Gastroesophageal sphincter (tissue), 4 donors: ENCODE measurements at regions not wholly inside any gene's neighbourhood (a gene's known extent, or its start where the extent isn't known, plus 50 kb on each side); places are given as distances from the start of the nearest gene placed in this dataset.
"Not testable (repeated sequence)": the region's sequence is repeated elsewhere in the genome, so short reads cannot be mapped to it uniquely, and the experiment has no call there.

ENCODE experiments used
- ATAC-seq: fragments of 150-250 bp; one replicate; pipeline ENCODE4 v1.9.1; 2016; ENCODE audit warnings: mild to moderate bottlenecking, moderate library complexity
- H3K27ac ChIP-seq, 4 donors: fragments of 200-600 bp; sonication (generic) in 3 of 4; 1 replicate in 3 of 4; 2 replicates in 1 of 4; pipeline ENCODE4 v1.5.1; 2016 to 2019
- H3K27me3 ChIP-seq: fragments of 200-600 bp; sonication (generic); one replicate; pipeline ENCODE4 v1.5.1; 2019
- H3K36me3 ChIP-seq, 2 donors: fragments of 200-600 bp; sonication (generic); one replicate each; pipeline ENCODE4 v1.5.1; 2019; ENCODE audit warnings: control low read depth in 1 of 2
- H3K4me1 ChIP-seq, 3 donors: fragments of 200-600 bp; sonication (generic); 1 replicate in 2 of 3; 2 replicates in 1 of 3; pipeline ENCODE4 v1.5.1; 2016 to 2019; ENCODE audit warnings: control low read depth in 2 of 3
- H3K4me3 ChIP-seq, 2 donors: fragments of 200-600 bp; sonication (generic); one replicate each; pipeline ENCODE4 v1.5.1; 2019; ENCODE audit warnings: mild to moderate bottlenecking in 1 of 2, moderate library complexity in 1 of 2
- H3K9me3 ChIP-seq, 3 donors: fragments of 200-600 bp; sonication (generic); one replicate each; pipeline ENCODE4 v1.5.1; 2017 to 2019; ENCODE audit warnings: control low read depth in 2 of 3
- CTCF ChIP-seq, 4 experiments: fragments of 200-600 bp in 2 of 4; fragments of 450-650 bp in 2 of 4; sonication (generic) in 1 of 4; IDR thresholded peaks; one replicate each; pipeline ENCODE4 v1.5.1; 2017 to 2019; ENCODE audit warnings: antibody characterized with exemption in 4 of 4, mild to moderate bottlenecking in 2 of 4, moderate library complexity in 2 of 4
- EP300 ChIP-seq: sonication (generic); formaldehyde crosslinking; IDR thresholded peaks from one replicate; pipeline ENCODE4 v1.6.1; 2017; ENCODE audit warnings: antibody characterized with exemption, mild to moderate bottlenecking
- POLR2A ChIP-seq, 2 donors: fragments of 450-650 bp; IDR thresholded peaks; one replicate each; pipeline ENCODE4 v1.6.1; 2017; ENCODE audit warnings: antibody characterized with exemption in 2 of 2, mild to moderate bottlenecking in 2 of 2, moderate library complexity in 1 of 2
- POLR2AphosphoS5 ChIP-seq: sonication (generic); formaldehyde crosslinking; IDR thresholded peaks from one replicate; pipeline ENCODE4 v1.6.1; 2017; ENCODE audit warnings: antibody characterized with exemption
- WGBS, 2 donors: methylation state at CpG; one replicate each; pipeline ENCODE4 v1.1.5; 2018; ENCODE audit warnings: low coverage in 1 of 2; 5-methylcytosine and 5-hydroxymethylcytosine counted together

DNA sequence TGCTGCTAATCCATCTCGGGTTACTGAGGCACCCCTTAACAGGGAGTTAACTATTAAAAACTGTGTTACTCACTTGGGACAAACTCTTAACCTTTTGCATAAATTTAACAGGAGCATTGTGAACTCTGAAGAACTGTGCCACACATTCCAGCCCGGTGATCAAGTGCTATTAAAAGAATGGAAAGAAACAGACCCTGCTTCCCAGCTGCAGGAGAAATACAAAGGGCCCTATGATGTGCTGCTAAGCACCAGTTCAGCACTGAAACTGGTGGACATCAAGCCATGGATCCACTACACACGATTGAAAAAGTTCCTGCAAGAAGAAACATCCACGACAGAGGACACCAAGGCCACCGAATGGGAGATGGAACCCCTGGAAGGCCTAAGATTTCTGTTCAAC is 114.7 kb upstream of the PLCL2 start:
- WGBS, 2 donors = 64 to 78% methylated on average over 3 to 5 of the region's 5 CpGs
- Histone ChIP-seq H3K27me3 (no peaks in the 10 kb centered on the region), H3K4me3 (no peak overlapping the region), H3K36me3 (no peaks in the 10 kb centered on the region), H3K4me1 (no peaks in the 10 kb centered on the region), H3K9me3 (no peaks in the 10 kb centered on the region), H3K27ac (no peak overlapping the region)
- TF ChIP-seq POLR2A (IDR thresholded peaks at IDR 0.05) = no peak
- no peak for TF ChIP-seq EP300
- no peak for TF ChIP-seq POLR2AphosphoS5
- no peak for TF ChIP-seq CTCF (IDR thresholded peaks at IDR 0.05)
- no peak for ATAC-seq

- TF ChIP-seq POLR2A (IDR thresholded peaks at IDR 0.05) (no peak), POLR2AphosphoS5 (no peak), CTCF (IDR thresholded peaks at IDR 0.05) (no peak), EP300 (no peak)
- H3K9me3 ChIP-seq = no peaks in the 10 kb centered on the region
- H3K27ac ChIP-seq = no peak overlapping the region
- H3K27me3 ChIP-seq = no peaks in the 10 kb centered on the region
- 35 to 51% methylated on average over 3 of the region's 4 CpGs for WGBS, 2 donors
- no peak overlapping the region for H3K4me3 ChIP-seq
- no peak for ATAC-seq
- H3K36me3 ChIP-seq = no peaks in the 10 kb centered on the region
- H3K4me1 ChIP-seq = no peaks in the 10 kb centered on the region
Observed at GRCh38 chr3:16770792-16771191, 114.0 kb upstream of the PLCL2 start.

GRCh38 chr3:16773594-16773993 is 111.2 kb upstream of the PLCL2 start:
- ATAC-seq, H3K27ac ChIP-seq, H3K4me1 ChIP-seq, H3K9me3 ChIP-seq, H3K36me3 ChIP-seq, H3K4me3 ChIP-seq, H3K27me3 ChIP-seq: not testable (repeated sequence)
- 100% methylated on average over 1 of the region's 15 CpGs; no CpG with 5 or more reads in 1 of the 2 donors for WGBS, 2 donors

DNA sequence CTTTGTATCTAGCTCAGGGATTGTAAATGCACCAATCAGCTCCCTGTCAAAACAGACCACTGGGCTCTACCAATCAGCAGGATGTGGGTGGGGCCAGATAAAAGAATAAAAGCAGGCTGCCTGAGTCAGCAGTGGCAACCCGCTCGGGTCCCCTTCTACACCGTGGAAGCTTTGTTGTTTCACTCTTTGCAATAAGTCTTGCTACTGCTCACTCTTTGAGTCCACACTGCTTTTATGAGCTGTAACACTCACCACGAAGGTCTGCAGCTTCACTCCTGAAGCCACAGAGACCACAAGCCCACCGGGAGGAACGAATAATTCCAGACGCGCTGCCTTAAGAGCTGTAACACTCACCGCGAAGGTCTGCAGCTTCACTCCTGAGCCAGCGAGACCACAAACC is 110.2 kb upstream of the PLCL2 start:
- not testable (repeated sequence) for H3K27me3 ChIP-seq, H3K9me3 ChIP-seq, H3K27ac ChIP-seq, H3K36me3 ChIP-seq, H3K4me1 ChIP-seq, H3K4me3 ChIP-seq, ATAC-seq
- WGBS, 2 donors = 83% methylated on average over 1 of the region's 11 CpGs; no CpG with 5 or more reads in 1 of the 2 donors

- no peak overlapping the region for H3K4me3 ChIP-seq
- no peak for TF ChIP-seq POLR2A (IDR thresholded peaks at IDR 0.05)
- TF ChIP-seq EP300 = no peak
- TF ChIP-seq CTCF (IDR thresholded peaks at IDR 0.05) = no peak
- TF ChIP-seq POLR2AphosphoS5 = no peak
- H3K9me3 ChIP-seq = no peaks in the 10 kb centered on the region
- no peak overlapping the region for H3K27ac ChIP-seq
- no peaks in the 10 kb centered on the region for H3K36me3 ChIP-seq
- no peaks in the 10 kb centered on the region for H3K27me3 ChIP-seq
- 100% methylated on average over 1 of the region's 2 CpGs; no CpG with 5 or more reads in 1 of the 2 donors for WGBS, 2 donors
- no peak for ATAC-seq
- no peaks in the 10 kb centered on the region for H3K4me1 ChIP-seq
Observed at GRCh38 chr3:16784973-16785372, 99.8 kb upstream of the PLCL2 start.

DNA sequence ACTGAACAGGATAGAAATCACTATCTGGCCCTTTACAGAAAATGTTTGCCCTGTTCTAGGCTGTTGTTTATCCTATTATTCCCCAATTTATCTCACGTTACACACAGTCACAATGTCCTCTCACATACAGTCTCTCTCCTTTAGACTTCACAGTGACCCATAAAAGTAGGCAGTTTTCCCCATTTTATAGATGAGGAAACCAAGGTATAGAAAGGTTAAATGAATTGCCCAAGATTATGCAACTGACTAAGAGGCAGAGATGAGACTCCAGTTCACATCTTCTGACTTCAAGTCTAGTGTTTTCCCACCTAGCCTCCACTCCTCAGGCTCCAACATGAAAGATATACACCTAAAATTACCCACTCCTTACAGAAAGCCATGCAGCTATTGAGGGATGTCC is 99.3 kb upstream of the PLCL2 start:
- H3K4me3 ChIP-seq = no peak overlapping the region
- H3K27ac ChIP-seq = no peak overlapping the region
- H3K4me1 ChIP-seq = no peaks in the 10 kb centered on the region
- no peaks in the 10 kb centered on the region for H3K9me3 ChIP-seq
- 62 to 67% methylated on average over 1 of the region's 1 CpG for WGBS, 2 donors
- ATAC-seq = no peak
- TF ChIP-seq EP300 (no peak), POLR2A (IDR thresholded peaks at IDR 0.05) (no peak), CTCF (IDR thresholded peaks at IDR 0.05) (no peak), POLR2AphosphoS5 (no peak)
- no peaks in the 10 kb centered on the region for H3K27me3 ChIP-seq
- H3K36me3 ChIP-seq = no peaks in the 10 kb centered on the region
